HepG2 (cell line): ENCODE measurements at regions not wholly inside any gene's neighbourhood (a gene's known extent, or its start where the extent isn't known, plus 50 kb on each side); places are given as distances from the start of the nearest gene placed in this dataset.

Source experiments
- ETV5 ChIP-seq: IDR thresholded peaks from 2 replicates; pipeline ENCODE4 v1.6.1; 2018; ENCODE audit warnings: missing biosample characterization, missing genetic modification reagents, inconsistent platforms, borderline replicate concordance
- ZBTB7A ChIP-seq: sonication (generic); formaldehyde crosslinking; IDR thresholded peaks from 2 replicates; pipeline ENCODE4 v1.8.0; 2022; ENCODE audit warnings: mild to moderate bottlenecking, missing genetic modification reagents
- ZNF274 ChIP-seq: sonication (generic); formaldehyde crosslinking; IDR thresholded peaks from 2 replicates; pipeline ENCODE4 v1.5.1; 2020; ENCODE audit warnings: mild to moderate bottlenecking, missing genetic modification reagents
- TF ChIP-seq, protein P1 (sequence below): sonication (generic); formaldehyde crosslinking; IDR thresholded peaks from 2 replicates; pipeline ENCODE4 v1.5.0; 2020; ENCODE audit warnings: mild to moderate bottlenecking, missing genetic modification reagents, borderline replicate concordance
- TF ChIP-seq, protein P2 (sequence below): IDR thresholded peaks from 2 replicates; pipeline ENCODE4 v1.6.1; 2012; ENCODE audit warnings: inconsistent platforms
- TF ChIP-seq, protein P3 (sequence below): sonication (generic); formaldehyde crosslinking; IDR thresholded peaks from 2 replicates; pipeline ENCODE4 v1.5.0; 2020; ENCODE audit warnings: mild to moderate bottlenecking, missing genetic modification reagents, moderate library complexity

DNA sequence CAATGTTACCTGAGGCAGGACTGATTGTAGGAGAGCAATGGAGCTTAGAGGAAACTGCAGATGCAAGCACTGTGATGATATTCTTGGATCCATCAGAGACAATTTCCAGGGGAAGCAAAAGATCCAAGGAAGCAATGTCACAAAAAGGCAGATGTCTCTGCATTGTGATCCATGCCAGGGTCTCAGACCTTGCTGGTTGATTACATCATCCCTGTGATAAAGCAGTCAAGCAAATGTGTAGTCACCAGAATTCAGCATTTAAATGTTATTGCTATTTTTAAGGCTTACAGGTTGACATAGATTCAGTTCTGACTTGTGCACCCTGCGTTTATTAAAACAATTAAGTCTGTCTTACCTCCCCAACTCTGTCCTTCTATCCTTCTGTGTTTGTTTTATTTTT lies 56.8 kb upstream of the CCDC85A start:
- TF ChIP-seq, protein P1, sequence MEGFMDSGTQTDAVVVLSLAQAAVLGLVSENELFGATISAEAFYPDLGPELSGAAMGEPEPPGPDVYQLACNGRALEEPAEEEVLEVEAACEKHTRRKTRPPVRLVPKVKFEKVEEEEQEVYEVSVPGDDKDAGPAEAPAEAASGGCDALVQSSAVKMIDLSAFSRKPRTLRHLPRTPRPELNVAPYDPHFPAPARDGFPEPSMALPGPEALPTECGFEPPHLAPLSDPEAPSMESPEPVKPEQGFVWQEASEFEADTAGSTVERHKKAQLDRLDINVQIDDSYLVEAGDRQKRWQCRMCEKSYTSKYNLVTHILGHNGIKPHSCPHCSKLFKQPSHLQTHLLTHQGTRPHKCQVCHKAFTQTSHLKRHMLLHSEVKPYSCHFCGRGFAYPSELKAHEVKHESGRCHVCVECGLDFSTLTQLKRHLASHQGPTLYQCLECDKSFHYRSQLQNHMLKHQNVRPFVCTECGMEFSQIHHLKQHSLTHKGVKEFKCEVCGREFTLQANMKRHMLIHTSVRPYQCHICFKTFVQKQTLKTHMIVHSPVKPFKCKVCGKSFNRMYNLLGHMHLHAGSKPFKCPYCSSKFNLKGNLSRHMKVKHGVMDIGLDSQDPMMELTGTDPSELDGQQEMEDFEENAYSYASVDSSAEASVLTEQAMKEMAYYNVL (CRISPR knock-in tag) = no peak
- TF ChIP-seq ZBTB7A (CRISPR knock-in tag) (no peak), ETV5 (CRISPR knock-in tag) (no peak), ZNF274 (CRISPR knock-in tag) (no peak)
- TF ChIP-seq, protein P2, sequence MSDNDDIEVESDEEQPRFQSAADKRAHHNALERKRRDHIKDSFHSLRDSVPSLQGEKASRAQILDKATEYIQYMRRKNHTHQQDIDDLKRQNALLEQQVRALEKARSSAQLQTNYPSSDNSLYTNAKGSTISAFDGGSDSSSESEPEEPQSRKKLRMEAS = no peak
- TF ChIP-seq, protein P3, sequence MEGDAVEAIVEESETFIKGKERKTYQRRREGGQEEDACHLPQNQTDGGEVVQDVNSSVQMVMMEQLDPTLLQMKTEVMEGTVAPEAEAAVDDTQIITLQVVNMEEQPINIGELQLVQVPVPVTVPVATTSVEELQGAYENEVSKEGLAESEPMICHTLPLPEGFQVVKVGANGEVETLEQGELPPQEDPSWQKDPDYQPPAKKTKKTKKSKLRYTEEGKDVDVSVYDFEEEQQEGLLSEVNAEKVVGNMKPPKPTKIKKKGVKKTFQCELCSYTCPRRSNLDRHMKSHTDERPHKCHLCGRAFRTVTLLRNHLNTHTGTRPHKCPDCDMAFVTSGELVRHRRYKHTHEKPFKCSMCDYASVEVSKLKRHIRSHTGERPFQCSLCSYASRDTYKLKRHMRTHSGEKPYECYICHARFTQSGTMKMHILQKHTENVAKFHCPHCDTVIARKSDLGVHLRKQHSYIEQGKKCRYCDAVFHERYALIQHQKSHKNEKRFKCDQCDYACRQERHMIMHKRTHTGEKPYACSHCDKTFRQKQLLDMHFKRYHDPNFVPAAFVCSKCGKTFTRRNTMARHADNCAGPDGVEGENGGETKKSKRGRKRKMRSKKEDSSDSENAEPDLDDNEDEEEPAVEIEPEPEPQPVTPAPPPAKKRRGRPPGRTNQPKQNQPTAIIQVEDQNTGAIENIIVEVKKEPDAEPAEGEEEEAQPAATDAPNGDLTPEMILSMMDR (CRISPR knock-in tag) = no peak
